CD14-positive monocyte (primary cell): ENCODE measurements at regions not wholly inside any gene's neighbourhood (a gene's known extent, or its start where the extent isn't known, plus 50 kb on each side); places are given as distances from the start of the nearest gene placed in this dataset.
"Not testable (repeated sequence)": the region's sequence is repeated elsewhere in the genome, so short reads cannot be mapped to it uniquely, and the experiment has no call there.

Experiments
- DNase-seq, 3 donors: peaks; one replicate each; pipeline ENCODE4 v3.0.0-alpha.2; 2011 to 2022
- H2AFZ ChIP-seq: 2 replicates; pipeline ENCODE4 v1.6.0; 2012; ENCODE audit warnings: mild to moderate bottlenecking, low read depth, low read length, inconsistent platforms; ENCODE audit not compliant: insufficient read depth, poor library complexity, severe bottlenecking
- H3K27ac ChIP-seq, 2 donors: 1 replicate in 1 of 2; 2 replicates in 1 of 2; pipeline ENCODE4 v1.5.1; 2012 to 2013; ENCODE audit warnings: low read length in 2 of 2, control low read depth in 1 of 2, inconsistent platforms in 1 of 2, low read depth in 1 of 2, mild to moderate bottlenecking in 1 of 2
- H3K27me3 ChIP-seq, 2 donors: one replicate each; pipeline versions ENCODE4 v1.6.0 to v1.6.1; 2011 to 2013; ENCODE audit warnings: low read length in 2 of 2; ENCODE audit not compliant: control insufficient read depth in 2 of 2, insufficient read depth in 2 of 2
- H3K36me3 ChIP-seq, 2 donors: replicated peaks in 1 of 2; 1 replicate in 1 of 2; 2 replicates in 1 of 2; pipeline versions ENCODE4 v1.5.1 to v1.6.1; 2012 to 2013; ENCODE audit warnings: low read length in 2 of 2, control low read depth in 1 of 2, inconsistent platforms in 1 of 2, mild to moderate bottlenecking in 1 of 2; ENCODE audit not compliant: insufficient read depth in 2 of 2, control insufficient read depth in 1 of 2
- H3K4me1 ChIP-seq, 2 donors: 1 replicate in 1 of 2; 2 replicates in 1 of 2; pipeline versions ENCODE4 v1.5.1 to v1.6.1; 2012 to 2013; ENCODE audit warnings: low read length in 2 of 2, control low read depth in 1 of 2, inconsistent platforms in 1 of 2, mild to moderate bottlenecking in 1 of 2, moderate library complexity in 1 of 2; ENCODE audit not compliant: insufficient read depth in 2 of 2, control insufficient read depth in 1 of 2
- H3K4me2 ChIP-seq: replicated peaks from 2 replicates; pipeline ENCODE3; 2012; ENCODE audit warnings: low read length, moderate library complexity, mild to moderate bottlenecking; ENCODE audit not compliant: poor library complexity, severe bottlenecking; ENCODE audit errors: extremely low read depth
- H3K4me3 ChIP-seq, 3 experiments: fragments of 200-600 bp in 1 of 3; sonication (generic) in 1 of 3; replicated peaks in 1 of 3; 1 replicate in 2 of 3; 2 replicates in 1 of 3; pipeline ENCODE4 v1.5.1; 2011 to 2013; ENCODE audit warnings: low read length in 3 of 3, mild to moderate bottlenecking in 3 of 3, control low read depth in 2 of 3, low read depth in 2 of 3, inconsistent platforms in 1 of 3, moderate library complexity in 1 of 3
- H3K79me2 ChIP-seq: 2 replicates; pipeline ENCODE4 v1.6.0; 2012; ENCODE audit warnings: mild to moderate bottlenecking, control low read depth, inconsistent platforms, low read length, moderate library complexity; ENCODE audit not compliant: insufficient read depth
- H3K9ac ChIP-seq: 2 replicates; pipeline ENCODE4 v1.6.0; 2017; ENCODE audit warnings: low read length, mild to moderate bottlenecking; ENCODE audit not compliant: insufficient read depth, poor library complexity, severe bottlenecking
- H3K9me3 ChIP-seq, 2 donors: replicated peaks in 1 of 2; 1 replicate in 1 of 2; 2 replicates in 1 of 2; pipeline versions ENCODE4 v1.5.1 to v1.6.1; 2012 to 2013; ENCODE audit warnings: low read length in 2 of 2, control low read depth in 1 of 2; ENCODE audit not compliant: control insufficient read depth in 1 of 2, insufficient read depth in 1 of 2
- H4K20me1 ChIP-seq: 2 replicates; pipeline ENCODE4 v1.6.0; 2012; ENCODE audit warnings: mild to moderate bottlenecking, low read length, control low read depth, moderate library complexity; ENCODE audit not compliant: insufficient read depth
- H3K27ac Mint-ChIP-seq, 7 donors: one replicate each; pipeline ENCODE4 v1.8.0; 2020; ENCODE audit warnings: mild to moderate bottlenecking in 7 of 7, mixed read lengths in 7 of 7, moderate library complexity in 6 of 7, inconsistent platforms in 2 of 7
- H3K27me3 Mint-ChIP-seq, 3 donors: one replicate each; pipeline ENCODE4 v1.8.0; 2021 to 2022; ENCODE audit warnings: low read depth in 3 of 3, mild to moderate bottlenecking in 3 of 3, mixed read lengths in 3 of 3, moderate library complexity in 3 of 3, inconsistent platforms in 1 of 3
- H3K36me3 Mint-ChIP-seq, 2 donors: one replicate each; pipeline ENCODE4 v1.8.0; 2020; ENCODE audit warnings: mixed read lengths in 2 of 2, inconsistent platforms in 1 of 2, mild to moderate bottlenecking in 1 of 2
- H3K4me1 Mint-ChIP-seq: one replicate; pipeline ENCODE4 v1.8.0; 2020; ENCODE audit warnings: mild to moderate bottlenecking, mixed read lengths
- H3K4me3 Mint-ChIP-seq, 2 donors: one replicate each; pipeline ENCODE4 v1.8.0; 2020; ENCODE audit warnings: mild to moderate bottlenecking in 2 of 2, mixed read lengths in 2 of 2, moderate library complexity in 1 of 2
- H3K9me3 Mint-ChIP-seq, 7 donors: one replicate each; pipeline ENCODE4 v1.8.0; 2020 to 2022; ENCODE audit warnings: mixed read lengths in 7 of 7, mild to moderate bottlenecking in 6 of 7, moderate library complexity in 6 of 7, inconsistent platforms in 2 of 7
- WGBS: methylation state at CpG from one replicate; pipeline ENCODE4 v1.1.5; 2013; ENCODE audit warnings: missing lambda C conversion rate; ENCODE audit not compliant: insufficient coverage; 5-methylcytosine and 5-hydroxymethylcytosine counted together
- intact Hi-C, 2 donors: fragments of 100-400 bp; cut with micrococcal nuclease; formaldehyde crosslinking; loops; one replicate each; pipeline versions ENCODE4 v1.15.0 to v1.15.1; 2023

- H3K27ac ChIP-seq, H4K20me1 ChIP-seq, H3K27me3 ChIP-seq, DNase-seq, H3K27me3 Mint-ChIP-seq, H3K27ac Mint-ChIP-seq, H3K4me3 Mint-ChIP-seq, H3K36me3 Mint-ChIP-seq, H3K4me1 ChIP-seq, H3K9ac ChIP-seq, H3K4me3 ChIP-seq, H2AFZ ChIP-seq, intact Hi-C loops, H3K4me1 Mint-ChIP-seq, H3K36me3 ChIP-seq, H3K4me2 ChIP-seq, H3K79me2 ChIP-seq: not testable (repeated sequence)
- peaks cover 17 to 39% of the 10 kb centered on the region in 2 donors for H3K9me3 ChIP-seq
- 77% methylated on average over 5 of the region's 42 CpGs for WGBS
- H3K9me3 Mint-ChIP-seq, result peaks cover 18 to 59% (median 36%) of the 10 kb centered on the region in 7 donors
These were observed 113.0 kb upstream of the FOXD4L5 start for GRCh38 chr9:65397763-65398719.

DNA sequence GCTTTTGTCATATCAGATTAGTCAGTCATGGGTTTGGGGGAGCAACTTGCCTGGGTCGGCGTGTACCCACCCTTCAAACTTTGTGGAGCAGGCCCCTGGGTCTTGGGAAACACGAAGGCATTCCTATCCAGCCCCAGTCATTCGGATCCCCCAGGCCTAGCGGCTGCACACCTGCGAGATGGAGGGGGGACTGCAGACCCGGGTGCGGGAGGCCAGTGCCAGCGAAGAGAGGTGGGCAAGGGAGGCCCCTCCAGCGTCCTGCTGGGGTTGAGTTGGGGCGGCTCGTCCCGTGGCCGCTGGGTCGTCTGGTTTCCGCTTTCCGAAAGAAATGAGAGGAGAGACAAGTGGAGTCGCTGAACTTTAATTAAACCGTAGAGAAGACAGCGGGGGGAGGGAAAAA is 112.2 kb upstream of the FOXD4L5 start:
- H3K27ac ChIP-seq, H3K4me3 Mint-ChIP-seq, H4K20me1 ChIP-seq, H3K4me3 ChIP-seq, H3K27me3 Mint-ChIP-seq, H3K36me3 ChIP-seq, intact Hi-C loops, H3K79me2 ChIP-seq, H3K4me1 Mint-ChIP-seq, H3K36me3 Mint-ChIP-seq, H2AFZ ChIP-seq, H3K4me2 ChIP-seq, H3K27ac Mint-ChIP-seq, H3K27me3 ChIP-seq, H3K9ac ChIP-seq, H3K4me1 ChIP-seq, DNase-seq: not testable (repeated sequence)
- WGBS, result 89% methylated on average over 17 of the region's 20 CpGs
- peaks cover 20 to 59% (median 33%) of the 10 kb centered on the region in 7 donors for H3K9me3 Mint-ChIP-seq
- peaks cover 10 to 35% of the 10 kb centered on the region in 2 donors for H3K9me3 ChIP-seq

DNA sequence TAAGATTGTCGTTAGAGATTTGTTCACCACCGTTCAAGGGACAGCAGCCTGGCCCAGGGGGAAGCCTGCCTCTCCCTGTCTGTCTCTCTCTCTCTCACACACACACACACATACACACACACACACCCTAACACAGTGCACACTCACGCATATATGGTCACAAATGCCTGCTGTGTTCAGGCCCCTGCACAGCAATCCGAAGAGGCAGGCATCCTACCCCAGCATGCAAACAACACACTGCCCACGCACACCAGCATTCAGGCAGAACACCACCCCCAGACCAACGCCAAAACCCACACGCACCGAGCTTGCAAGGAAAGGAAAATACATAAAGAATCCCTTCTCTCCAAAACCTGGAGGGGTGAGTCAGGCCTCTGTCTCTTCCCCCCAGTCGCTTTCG is 111.6 kb upstream of the FOXD4L5 start:
- H3K4me3 ChIP-seq, H3K27me3 ChIP-seq, H3K27ac Mint-ChIP-seq, H3K4me1 ChIP-seq, H3K79me2 ChIP-seq, H3K36me3 Mint-ChIP-seq, H3K4me1 Mint-ChIP-seq, H3K27me3 Mint-ChIP-seq, H3K36me3 ChIP-seq, H3K9ac ChIP-seq, H4K20me1 ChIP-seq, DNase-seq, H2AFZ ChIP-seq, H3K4me2 ChIP-seq, H3K27ac ChIP-seq, H3K4me3 Mint-ChIP-seq, intact Hi-C loops: not testable (repeated sequence)
- H3K9me3 ChIP-seq, result peaks cover 7 to 29% of the 10 kb centered on the region in 2 donors
- WGBS, result 90% methylated on average over 4 of the region's 10 CpGs
- peaks cover 18 to 55% (median 30%) of the 10 kb centered on the region in 7 donors for H3K9me3 Mint-ChIP-seq

GRCh38 chr9:65395789-65396188 is 110.8 kb upstream of the FOXD4L5 start:
- H3K9me3 Mint-ChIP-seq, result peaks cover 19 to 55% (median 30%) of the 10 kb centered on the region in 7 donors
- H2AFZ ChIP-seq, H3K27ac ChIP-seq, H3K36me3 Mint-ChIP-seq, H3K36me3 ChIP-seq, H3K4me1 ChIP-seq, H3K4me1 Mint-ChIP-seq, intact Hi-C loops, H3K9ac ChIP-seq, H3K27me3 Mint-ChIP-seq, DNase-seq, H3K27me3 ChIP-seq, H3K4me2 ChIP-seq, H3K4me3 Mint-ChIP-seq, H3K79me2 ChIP-seq, H3K4me3 ChIP-seq, H4K20me1 ChIP-seq, H3K27ac Mint-ChIP-seq: not testable (repeated sequence)
- H3K9me3 ChIP-seq, result peaks cover 4 to 25% of the 10 kb centered on the region in 2 donors
- no CpG with 5 or more reads among the region's 15 CpGs for WGBS
